ENCODE measurements at regions not wholly inside any gene's neighbourhood (a gene's known extent, or its start where the extent isn't known, plus 50 kb on each side); places are given as distances from the start of the nearest gene placed in this dataset.

DNA sequence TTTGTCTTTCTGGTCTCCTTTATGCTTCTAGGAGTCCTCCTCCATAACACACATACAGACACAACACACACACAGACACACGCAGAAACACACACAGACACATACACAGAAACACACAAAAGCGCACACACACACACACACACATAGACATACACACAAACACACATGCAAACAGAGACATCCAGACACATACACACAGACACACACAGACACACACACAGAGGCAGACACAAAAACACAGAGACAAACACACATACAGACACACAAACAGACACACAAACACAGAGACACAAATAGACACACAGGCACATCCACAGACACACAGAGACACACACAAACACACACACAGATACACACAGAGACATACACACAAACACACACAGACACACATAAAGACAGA is 220.2 kb downstream of the IRX2 start:
- no peak for ATAC-seq
- no peak overlapping the region for H3K27ac Mint-ChIP-seq
- H3K27me3 Mint-ChIP-seq, result no peaks in the 10 kb centered on the region

DNA sequence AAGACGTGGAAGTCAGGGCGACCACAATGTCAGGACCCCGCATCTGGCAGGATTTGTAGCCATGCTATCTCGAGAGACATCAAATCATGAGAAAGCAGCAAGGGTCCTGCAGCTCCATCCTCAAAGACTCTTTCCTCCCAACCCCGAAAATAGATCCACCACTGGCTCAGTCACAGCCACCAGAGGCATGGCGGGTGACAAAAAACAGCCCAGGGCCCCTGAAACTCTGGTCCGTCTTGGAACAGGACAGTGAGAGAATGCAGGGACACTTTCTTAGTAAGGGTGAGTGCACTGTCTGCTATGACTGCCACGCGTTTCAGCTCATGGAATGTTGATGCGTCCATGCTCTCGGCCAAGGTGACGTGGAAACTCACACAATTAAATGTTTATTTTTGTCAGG is 220.9 kb downstream of the IRX2 start:
- H3K27ac Mint-ChIP-seq, result no peak overlapping the region
- peaks cover 5% of the 10 kb centered on the region for H3K9me3 Mint-ChIP-seq
- ATAC-seq, result no peak
- no peaks in the 10 kb centered on the region for H3K4me1 Mint-ChIP-seq
- H3K4me3 Mint-ChIP-seq, result no peak overlapping the region
- no peak for DNase-seq
- H3K27me3 Mint-ChIP-seq, result no peaks in the 10 kb centered on the region
- no peaks in the 10 kb centered on the region for H3K36me3 Mint-ChIP-seq (ENCODE audit: low read depth)

More for the DNA sequence above, 220.2 kb downstream of the IRX2 start:
- no peaks in the 10 kb centered on the region for H3K4me1 Mint-ChIP-seq
- DNase-seq, result no peak
- no peaks in the 10 kb centered on the region for H3K36me3 Mint-ChIP-seq (ENCODE audit: low read depth)
- no peak overlapping the region for H3K4me3 Mint-ChIP-seq
- no peaks in the 10 kb centered on the region for H3K9me3 Mint-ChIP-seq

DNA sequence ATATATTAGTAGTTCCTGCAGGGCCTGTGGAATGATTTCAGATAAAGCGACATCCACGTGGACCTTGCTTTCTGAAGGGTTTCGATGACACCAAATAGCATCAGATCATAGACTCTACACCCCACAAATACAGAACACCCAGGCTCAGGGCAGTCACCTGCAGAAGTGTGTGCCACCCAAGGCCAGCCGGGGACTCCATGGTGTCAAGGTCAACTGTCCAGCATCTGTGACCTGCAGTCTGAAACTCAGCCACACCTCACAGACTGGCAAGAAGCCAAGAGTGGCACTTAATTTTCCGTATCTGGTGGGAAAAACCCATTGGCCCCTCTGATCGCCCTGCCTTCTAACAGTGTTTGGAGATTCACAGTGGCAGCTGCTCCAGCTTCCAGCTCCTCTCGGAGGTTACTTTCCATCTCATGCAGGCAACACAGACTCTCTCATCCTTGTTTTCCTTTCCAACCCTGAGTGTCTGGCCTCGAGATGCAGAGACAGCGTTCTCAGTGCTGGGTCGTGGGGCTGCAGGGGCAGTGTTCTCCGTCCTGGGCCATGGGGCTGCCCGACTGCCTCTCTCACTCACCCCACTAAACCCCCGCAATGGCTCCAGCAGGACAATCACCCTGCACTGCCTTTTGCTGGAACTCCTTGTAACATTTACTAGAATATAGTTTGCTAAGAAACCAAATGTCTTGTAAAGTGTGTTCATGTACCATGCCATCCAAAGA is 221.9 kb downstream of the IRX2 start:
- no peaks in the 10 kb centered on the region for H3K27me3 Mint-ChIP-seq
- H3K9me3 Mint-ChIP-seq, result peaks cover 5% of the 10 kb centered on the region
- no peak overlapping the region for H3K4me3 Mint-ChIP-seq
- no peak overlapping the region for H3K27ac Mint-ChIP-seq
- no peak for DNase-seq
- no peaks in the 10 kb centered on the region for H3K36me3 Mint-ChIP-seq (ENCODE audit: low read depth)
- no peak for ATAC-seq
- H3K4me1 Mint-ChIP-seq, result no peaks in the 10 kb centered on the region

DNA sequence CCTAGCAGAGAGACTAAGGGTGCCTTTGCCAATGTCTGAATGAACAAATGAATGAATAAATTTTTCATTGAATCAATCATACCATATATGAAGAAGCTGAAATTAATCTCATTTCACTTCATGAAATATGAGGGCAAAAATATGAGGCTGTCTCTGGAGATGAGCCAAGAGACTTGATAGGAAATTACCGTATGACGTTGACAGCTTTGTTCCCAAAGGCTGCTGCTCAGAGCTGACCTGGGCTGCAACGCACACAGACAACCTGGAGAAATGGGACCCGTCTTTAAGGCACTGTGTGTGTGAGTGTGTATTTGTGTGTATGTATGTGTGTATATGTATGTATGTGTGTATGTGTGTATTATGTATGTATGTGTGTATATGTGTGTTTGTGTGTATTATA is 226.1 kb downstream of the IRX2 start:
- H3K4me1 Mint-ChIP-seq, result no peaks in the 10 kb centered on the region
- H3K9me3 Mint-ChIP-seq, result peaks cover 5% of the 10 kb centered on the region
- H3K27me3 Mint-ChIP-seq, result no peaks in the 10 kb centered on the region
- H3K36me3 Mint-ChIP-seq (ENCODE audit: low read depth), result no peaks in the 10 kb centered on the region
- DNase-seq (no peak), ATAC-seq (no peak)
- no peak overlapping the region for H3K4me3 Mint-ChIP-seq
- no peak overlapping the region for H3K27ac Mint-ChIP-seq

DNA sequence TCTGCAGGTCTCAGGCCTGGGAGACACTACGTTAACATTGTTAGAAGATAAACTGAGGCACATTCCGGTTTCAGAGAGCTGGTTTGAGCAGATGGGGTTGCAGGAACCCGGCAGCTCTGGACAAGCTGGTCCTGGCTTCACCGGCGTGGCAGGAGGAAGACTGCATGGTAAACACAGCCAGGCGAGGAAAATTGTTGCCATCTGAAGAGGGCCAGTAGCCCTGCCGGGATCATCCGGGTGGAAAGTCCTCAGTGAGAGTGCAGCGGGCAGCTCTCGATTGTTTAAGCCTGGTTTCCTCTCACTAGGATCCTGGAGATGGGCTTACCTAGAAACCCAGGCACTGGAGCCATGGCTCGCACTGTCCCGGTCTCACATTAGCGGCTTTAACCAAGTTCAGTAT is 226.9 kb downstream of the IRX2 start:
- Mint-ChIP-seq H3K27me3 (no peaks in the 10 kb centered on the region), H3K4me1 (no peaks in the 10 kb centered on the region), H3K4me3 (no peak overlapping the region), H3K27ac (no peak overlapping the region), H3K36me3 (ENCODE audit: low read depth) (no peaks in the 10 kb centered on the region), H3K9me3 (peaks cover 5% of the 10 kb centered on the region)
- ATAC-seq, result no peak
- DNase-seq, result no peak

DNA sequence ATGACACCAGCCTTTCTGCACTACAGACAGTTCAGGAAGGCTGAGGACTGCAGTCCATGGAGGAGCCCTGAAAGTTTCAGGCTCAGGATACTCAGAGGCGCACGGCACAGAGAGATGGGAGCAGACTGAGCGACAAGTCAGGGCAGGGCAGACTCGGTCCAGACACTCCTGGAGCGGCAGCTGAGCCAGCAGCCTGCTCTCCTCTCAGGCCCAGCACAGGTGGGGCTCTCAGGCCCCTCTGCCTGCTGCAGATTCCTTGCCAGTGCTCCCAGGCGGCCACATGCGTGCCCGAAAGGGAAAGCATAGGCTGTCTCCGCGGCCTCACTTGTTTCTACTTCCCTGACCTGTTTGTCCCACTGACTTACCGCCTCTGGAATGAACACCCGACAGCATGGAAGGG is 228.3 kb downstream of the IRX2 start:
- Mint-ChIP-seq H3K9me3 (peaks cover 5% of the 10 kb centered on the region), H3K4me3 (no peak overlapping the region), H3K27ac (no peak overlapping the region), H3K36me3 (ENCODE audit: low read depth) (no peaks in the 10 kb centered on the region), H3K27me3 (no peaks in the 10 kb centered on the region), H3K4me1 (no peaks in the 10 kb centered on the region)
- no peak for ATAC-seq
- DNase-seq, result no peak

DNA sequence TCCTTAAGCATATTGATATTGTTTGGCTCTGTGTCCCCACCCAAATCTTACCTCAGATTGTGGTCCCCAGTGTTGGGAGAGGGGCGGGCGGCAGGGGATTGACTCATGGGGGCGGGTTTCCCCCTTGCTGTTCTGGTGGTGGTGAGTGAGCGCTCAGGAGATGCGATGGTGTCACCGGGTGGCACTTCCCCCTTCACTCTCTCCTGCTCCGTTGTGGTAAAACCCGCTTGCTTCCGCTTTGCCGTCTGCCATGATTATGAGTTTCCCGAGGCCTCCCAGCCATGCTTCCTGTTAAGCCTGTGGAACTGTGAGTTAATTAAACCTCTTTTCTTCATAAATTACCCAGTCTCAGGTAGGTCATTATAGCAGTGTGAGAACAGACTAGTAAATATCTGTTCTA is 229.1 kb downstream of the IRX2 start:
- Mint-ChIP-seq H3K36me3 (ENCODE audit: low read depth) (no peaks in the 10 kb centered on the region), H3K27me3 (no peaks in the 10 kb centered on the region), H3K9me3 (peaks cover 5% of the 10 kb centered on the region), H3K4me1 (no peaks in the 10 kb centered on the region), H3K4me3 (no peak overlapping the region), H3K27ac (no peak overlapping the region)
- no peak for DNase-seq
- ATAC-seq, result no peak

DNA sequence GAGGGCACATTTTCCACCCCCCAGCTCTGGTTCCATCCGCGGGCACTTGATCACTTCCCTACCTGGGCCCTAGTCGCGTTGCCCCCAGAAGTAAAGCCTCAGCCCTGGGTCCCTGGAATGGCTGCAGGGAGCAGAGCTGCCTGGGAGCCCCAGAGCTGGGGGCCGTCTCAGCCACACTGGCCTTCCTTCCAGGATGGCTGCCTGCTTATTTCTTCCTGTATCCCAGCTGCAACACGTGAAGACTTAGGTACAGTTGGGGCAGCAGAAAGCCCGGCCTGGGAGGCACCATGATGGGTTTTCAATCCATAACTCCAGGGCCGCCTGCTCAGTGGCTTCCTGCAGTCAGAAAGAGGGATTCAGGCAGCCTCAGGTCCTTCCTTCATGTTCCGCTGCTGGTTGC is 232.3 kb downstream of the IRX2 start:
- DNase-seq, result no peak
- Mint-ChIP-seq H3K9me3 (no peaks in the 10 kb centered on the region), H3K27me3 (no peaks in the 10 kb centered on the region), H3K4me1 (no peaks in the 10 kb centered on the region), H3K36me3 (ENCODE audit: low read depth) (no peaks in the 10 kb centered on the region), H3K27ac (no peak overlapping the region), H3K4me3 (no peak overlapping the region)
- ATAC-seq, result no peak

DNA sequence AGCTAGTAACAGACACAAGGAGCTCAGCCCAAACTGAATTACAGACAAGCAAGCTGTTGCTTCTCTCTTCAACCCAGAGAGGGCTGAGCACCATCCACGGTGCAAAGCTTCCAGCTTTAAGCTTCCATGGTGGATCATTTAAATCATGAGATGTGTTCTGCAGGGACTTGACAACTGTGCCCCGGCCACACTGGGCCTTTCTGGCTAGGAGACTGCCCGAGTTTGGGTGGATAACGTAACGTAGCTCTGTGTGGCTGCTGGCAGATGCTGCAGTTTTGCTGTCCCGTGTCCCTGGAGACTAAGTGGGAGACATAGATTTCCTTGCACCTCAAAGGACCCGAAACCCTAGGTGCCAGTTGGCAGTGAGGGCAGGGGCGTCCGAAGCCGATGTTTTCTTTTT is 234.0 kb downstream of the IRX2 start:
- H3K4me3 Mint-ChIP-seq, result no peak overlapping the region
- H3K36me3 Mint-ChIP-seq (ENCODE audit: low read depth), result no peaks in the 10 kb centered on the region
- H3K9me3 Mint-ChIP-seq, result no peaks in the 10 kb centered on the region
- no peaks in the 10 kb centered on the region for H3K27me3 Mint-ChIP-seq
- no peak for DNase-seq
- no peak for ATAC-seq
- no peaks in the 10 kb centered on the region for H3K4me1 Mint-ChIP-seq
- no peak overlapping the region for H3K27ac Mint-ChIP-seq

DNA sequence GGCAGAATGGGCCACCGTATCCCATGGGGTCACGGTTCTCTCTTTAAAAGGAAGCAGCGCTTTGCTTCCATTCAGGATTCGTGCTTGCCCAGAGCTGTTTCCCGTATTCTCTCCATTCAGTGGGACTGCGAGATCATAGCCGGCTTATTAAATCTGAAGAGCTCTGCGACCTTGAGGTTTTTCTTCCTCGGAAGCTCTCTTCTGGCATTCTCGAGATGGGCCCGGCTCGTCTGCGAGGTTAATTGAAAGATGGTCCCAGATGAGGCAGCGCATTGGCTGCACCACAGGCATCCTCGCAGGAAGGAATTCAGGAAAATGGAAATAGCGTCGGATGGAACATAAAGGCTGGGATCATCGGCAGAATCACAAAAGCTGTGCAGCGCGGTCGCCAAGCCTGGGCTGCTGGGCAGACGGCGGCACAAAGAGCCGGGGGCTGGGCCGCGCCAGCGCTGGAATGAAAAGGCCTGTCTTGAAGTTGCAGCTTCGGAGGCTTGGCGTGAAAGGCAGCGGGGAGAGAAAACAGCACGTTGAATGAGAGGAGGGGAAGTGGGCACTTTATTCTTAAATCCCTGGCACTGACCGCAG is 236.2 kb downstream of the IRX2 start:
- H3K27ac Mint-ChIP-seq, result no peak overlapping the region
- DNase-seq (no peak), ATAC-seq (no peak)
- no peaks in the 10 kb centered on the region for H3K4me1 Mint-ChIP-seq
- no peaks in the 10 kb centered on the region for H3K27me3 Mint-ChIP-seq
- no peaks in the 10 kb centered on the region for H3K36me3 Mint-ChIP-seq (ENCODE audit: low read depth)
- H3K4me3 Mint-ChIP-seq, result no peak overlapping the region
- no peaks in the 10 kb centered on the region for H3K9me3 Mint-ChIP-seq

DNA sequence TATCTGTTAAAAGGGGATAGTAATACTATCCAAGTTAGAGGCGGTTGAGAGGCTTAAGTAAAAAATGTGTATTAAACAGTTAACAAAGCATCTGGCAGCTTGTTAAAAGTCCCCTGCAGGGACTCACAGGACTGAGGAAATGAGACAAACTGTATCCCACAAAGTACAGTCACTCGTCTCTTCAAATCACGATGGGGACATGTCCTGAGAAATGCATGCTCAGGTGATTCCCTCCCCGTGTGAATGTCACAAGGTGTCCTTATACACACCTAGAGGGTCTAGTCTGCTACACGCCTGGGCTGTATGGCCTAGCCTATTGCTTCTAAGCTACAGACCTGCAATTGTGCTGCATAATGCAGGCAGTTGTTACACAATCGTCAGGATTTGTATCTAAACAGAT is 237.0 kb downstream of the IRX2 start:
- no peak for DNase-seq
- H3K27me3 Mint-ChIP-seq, result no peaks in the 10 kb centered on the region
- no peak for ATAC-seq
- no peaks in the 10 kb centered on the region for H3K36me3 Mint-ChIP-seq (ENCODE audit: low read depth)
- no peak overlapping the region for H3K4me3 Mint-ChIP-seq
- H3K4me1 Mint-ChIP-seq, result no peaks in the 10 kb centered on the region
- no peaks in the 10 kb centered on the region for H3K9me3 Mint-ChIP-seq
- no peak overlapping the region for H3K27ac Mint-ChIP-seq

DNA sequence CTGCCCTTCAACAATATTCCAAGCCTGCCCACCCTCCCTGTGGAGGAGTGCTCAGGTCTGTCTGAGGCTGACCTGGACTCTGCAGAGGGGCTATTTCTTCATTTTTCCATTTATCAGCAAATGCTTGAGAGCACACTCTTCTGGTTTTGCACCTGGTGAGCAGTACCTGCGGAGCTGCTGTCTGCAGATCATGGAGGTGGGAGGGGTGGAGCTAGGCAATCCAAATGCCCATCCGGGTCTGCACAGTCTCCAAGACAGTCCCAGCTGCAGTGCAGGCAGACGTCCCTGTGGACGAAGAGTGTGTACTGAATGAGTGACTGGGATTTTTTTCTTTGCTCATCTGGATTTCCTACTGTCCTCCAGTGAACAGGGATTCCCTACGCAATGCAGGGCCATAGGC is 239.8 kb downstream of the IRX2 start:
- ATAC-seq (no peak), DNase-seq (no peak)
- H3K4me3 Mint-ChIP-seq, result no peak overlapping the region
- H3K27me3 Mint-ChIP-seq, result no peaks in the 10 kb centered on the region
- H3K4me1 Mint-ChIP-seq, result no peaks in the 10 kb centered on the region
- H3K27ac Mint-ChIP-seq, result no peak overlapping the region
- no peaks in the 10 kb centered on the region for H3K36me3 Mint-ChIP-seq (ENCODE audit: low read depth)
- H3K9me3 Mint-ChIP-seq, result no peaks in the 10 kb centered on the region

DNA sequence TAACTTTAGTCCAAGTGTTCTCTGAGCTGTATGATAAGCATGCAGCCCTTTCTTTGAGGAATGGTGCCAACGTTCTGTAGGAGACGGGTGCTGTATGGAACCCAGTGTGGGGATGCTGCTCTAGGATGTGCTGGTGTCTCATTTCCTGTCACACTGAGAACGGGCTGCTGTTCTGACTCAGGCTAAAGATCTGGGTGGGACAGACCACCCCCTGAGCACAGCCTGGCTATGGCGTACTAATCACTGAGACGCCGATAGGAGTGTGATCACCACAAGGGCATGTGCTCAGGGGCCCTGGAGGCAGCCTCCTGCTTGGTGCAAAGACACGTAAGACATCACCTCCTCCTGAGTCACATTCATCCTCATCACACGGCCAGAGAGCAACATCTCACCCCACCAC is 240.4 kb downstream of the IRX2 start:
- Mint-ChIP-seq H3K4me3 (no peak overlapping the region), H3K36me3 (ENCODE audit: low read depth) (no peaks in the 10 kb centered on the region), H3K4me1 (no peaks in the 10 kb centered on the region), H3K27me3 (no peaks in the 10 kb centered on the region), H3K27ac (no peak overlapping the region), H3K9me3 (no peaks in the 10 kb centered on the region)
- no peak for DNase-seq
- ATAC-seq, result no peak

DNA sequence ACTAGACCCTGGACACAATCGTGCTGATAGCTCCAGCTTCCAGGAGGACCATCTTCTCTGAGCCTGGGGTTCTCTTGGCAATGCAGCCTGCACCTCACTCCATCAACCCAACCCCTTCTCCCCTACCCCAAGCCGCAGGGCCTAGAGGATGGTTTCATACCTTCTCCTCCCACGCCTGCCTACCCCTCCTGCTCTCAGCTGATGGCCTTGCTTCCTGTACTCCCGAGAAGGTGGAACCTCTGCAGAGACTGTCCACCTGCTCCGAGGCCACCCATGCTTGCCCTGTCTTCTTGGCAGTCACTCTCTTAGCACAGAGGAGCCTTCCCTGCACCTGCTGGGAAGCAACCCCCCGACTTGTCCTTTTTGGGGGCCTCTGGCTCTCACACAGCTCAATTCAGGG is 241.9 kb downstream of the IRX2 start:
- no peaks in the 10 kb centered on the region for H3K9me3 Mint-ChIP-seq
- H3K27me3 Mint-ChIP-seq, result no peaks in the 10 kb centered on the region
- ATAC-seq (no peak), DNase-seq (no peak)
- H3K36me3 Mint-ChIP-seq (ENCODE audit: low read depth), result no peaks in the 10 kb centered on the region
- H3K27ac Mint-ChIP-seq, result no peak overlapping the region
- no peak overlapping the region for H3K4me3 Mint-ChIP-seq
- no peaks in the 10 kb centered on the region for H3K4me1 Mint-ChIP-seq

DNA sequence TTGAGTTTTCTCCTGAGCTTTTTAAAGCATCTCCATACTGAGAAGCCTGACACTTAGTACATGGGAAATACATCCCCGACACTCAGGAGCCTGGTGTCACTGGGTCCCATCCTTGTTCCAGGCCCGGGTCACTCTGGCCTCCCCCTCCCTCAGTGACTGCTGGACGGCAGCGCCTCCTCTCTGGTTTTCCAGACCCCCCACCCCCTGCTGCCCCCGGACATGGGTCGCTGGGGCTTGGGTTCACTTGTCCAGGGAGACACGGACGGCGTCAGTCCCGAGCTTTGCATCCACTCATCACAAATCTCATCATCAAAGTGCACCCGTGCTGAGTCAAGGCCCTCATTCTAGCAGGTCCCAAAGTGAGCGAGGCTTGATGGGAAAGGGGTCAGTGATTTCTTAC is 243.0 kb downstream of the IRX2 start:
- Mint-ChIP-seq H3K4me3 (no peak overlapping the region), H3K4me1 (no peaks in the 10 kb centered on the region), H3K27ac (no peak overlapping the region), H3K9me3 (no peaks in the 10 kb centered on the region), H3K27me3 (no peaks in the 10 kb centered on the region), H3K36me3 (ENCODE audit: low read depth) (no peaks in the 10 kb centered on the region)
- ATAC-seq (no peak), DNase-seq (no peak)

DNA sequence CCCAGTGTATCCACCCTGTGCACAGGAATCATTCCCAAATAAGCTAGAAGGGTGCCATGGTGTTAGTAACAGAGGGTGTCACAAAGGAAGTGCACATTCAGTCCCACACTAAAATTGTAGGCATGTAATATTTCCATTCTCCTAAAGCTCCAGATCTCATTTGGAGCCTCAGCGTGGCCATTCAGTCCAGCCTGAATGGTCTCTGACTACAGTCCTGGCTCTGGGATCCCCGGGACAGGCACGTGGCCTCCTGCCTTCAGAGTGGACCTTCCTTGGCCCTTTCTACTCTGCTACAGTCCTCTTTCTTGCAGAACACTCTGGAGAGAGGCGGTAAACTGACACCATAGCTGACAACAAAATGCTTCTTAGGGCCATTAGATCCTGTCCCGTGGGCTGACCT is 243.9 kb downstream of the IRX2 start:
- no peaks in the 10 kb centered on the region for H3K27me3 Mint-ChIP-seq
- DNase-seq, result no peak
- H3K9me3 Mint-ChIP-seq, result no peaks in the 10 kb centered on the region
- no peaks in the 10 kb centered on the region for H3K36me3 Mint-ChIP-seq (ENCODE audit: low read depth)
- no peak for ATAC-seq
- no peak overlapping the region for H3K4me3 Mint-ChIP-seq
- no peaks in the 10 kb centered on the region for H3K4me1 Mint-ChIP-seq
- no peak overlapping the region for H3K27ac Mint-ChIP-seq
